Fibroblast of pulmonary artery (primary cell): ENCODE measurements at regions not wholly inside any gene's neighbourhood (a gene's known extent, or its start where the extent isn't known, plus 50 kb on each side); places are given as distances from the start of the nearest gene placed in this dataset.

Experiments
- DNase-seq: peaks from one replicate; pipeline ENCODE4 v3.0.0-alpha.2; 2010; ENCODE audit warnings: low read depth
- H3K4me3 ChIP-seq: replicated peaks from 2 replicates; pipeline ENCODE4 v1.5.1; 2011; ENCODE audit warnings: low read depth, mild to moderate bottlenecking, control low read depth, low read length, moderate library complexity
- TF ChIP-seq, protein P1 (sequence below): IDR thresholded peaks from 2 replicates; pipeline ENCODE4 v1.5.1; 2011; ENCODE audit warnings: mild to moderate bottlenecking, control low read depth, low read length, inconsistent platforms; ENCODE audit errors: missing control alignments

DNA sequence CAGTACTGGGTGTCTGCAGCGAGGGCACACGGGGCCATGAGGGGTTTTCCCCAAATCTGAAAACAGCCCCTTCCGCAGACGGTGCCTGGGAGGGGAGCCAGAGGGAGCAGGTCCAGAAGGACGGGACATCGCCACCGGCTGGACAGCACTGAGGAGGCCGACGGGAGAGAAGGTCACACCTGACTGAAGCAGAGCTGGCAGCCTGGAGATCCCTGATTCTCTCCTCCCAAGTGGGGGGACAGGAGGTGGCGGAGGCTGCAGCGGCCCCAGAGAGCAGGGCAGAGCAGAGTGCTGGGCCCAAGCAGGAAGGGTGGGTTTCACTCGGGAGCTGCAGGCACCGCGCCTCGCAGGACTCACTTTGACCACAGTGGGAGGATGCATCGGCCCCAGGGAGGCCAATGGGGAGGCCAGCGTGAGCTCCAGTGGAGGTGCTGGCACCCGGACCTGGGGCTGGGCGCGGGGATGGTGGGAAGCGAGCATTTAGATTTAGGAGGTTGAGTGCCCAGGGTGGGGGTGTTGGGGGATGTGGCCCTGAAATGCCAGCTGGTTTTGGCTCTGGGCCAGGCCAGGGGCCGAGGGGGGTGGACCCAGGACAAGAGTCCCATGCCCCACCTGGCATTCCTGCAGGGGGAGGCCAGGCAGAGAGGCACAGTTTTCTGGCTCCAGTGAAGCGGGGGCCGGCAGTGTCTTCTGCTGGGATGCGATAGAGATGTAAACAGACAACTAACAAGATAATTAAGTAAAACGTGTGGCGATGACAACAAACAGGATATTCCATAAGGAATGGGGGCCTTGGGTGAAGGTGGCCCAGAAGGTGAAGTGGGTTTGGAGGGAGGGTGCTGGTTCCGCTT is 92.3 kb upstream of the FGF3 start:
- no peak for DNase-seq
- TF ChIP-seq, protein P1, sequence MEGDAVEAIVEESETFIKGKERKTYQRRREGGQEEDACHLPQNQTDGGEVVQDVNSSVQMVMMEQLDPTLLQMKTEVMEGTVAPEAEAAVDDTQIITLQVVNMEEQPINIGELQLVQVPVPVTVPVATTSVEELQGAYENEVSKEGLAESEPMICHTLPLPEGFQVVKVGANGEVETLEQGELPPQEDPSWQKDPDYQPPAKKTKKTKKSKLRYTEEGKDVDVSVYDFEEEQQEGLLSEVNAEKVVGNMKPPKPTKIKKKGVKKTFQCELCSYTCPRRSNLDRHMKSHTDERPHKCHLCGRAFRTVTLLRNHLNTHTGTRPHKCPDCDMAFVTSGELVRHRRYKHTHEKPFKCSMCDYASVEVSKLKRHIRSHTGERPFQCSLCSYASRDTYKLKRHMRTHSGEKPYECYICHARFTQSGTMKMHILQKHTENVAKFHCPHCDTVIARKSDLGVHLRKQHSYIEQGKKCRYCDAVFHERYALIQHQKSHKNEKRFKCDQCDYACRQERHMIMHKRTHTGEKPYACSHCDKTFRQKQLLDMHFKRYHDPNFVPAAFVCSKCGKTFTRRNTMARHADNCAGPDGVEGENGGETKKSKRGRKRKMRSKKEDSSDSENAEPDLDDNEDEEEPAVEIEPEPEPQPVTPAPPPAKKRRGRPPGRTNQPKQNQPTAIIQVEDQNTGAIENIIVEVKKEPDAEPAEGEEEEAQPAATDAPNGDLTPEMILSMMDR, result no peak
- no peak overlapping the region for H3K4me3 ChIP-seq

DNA sequence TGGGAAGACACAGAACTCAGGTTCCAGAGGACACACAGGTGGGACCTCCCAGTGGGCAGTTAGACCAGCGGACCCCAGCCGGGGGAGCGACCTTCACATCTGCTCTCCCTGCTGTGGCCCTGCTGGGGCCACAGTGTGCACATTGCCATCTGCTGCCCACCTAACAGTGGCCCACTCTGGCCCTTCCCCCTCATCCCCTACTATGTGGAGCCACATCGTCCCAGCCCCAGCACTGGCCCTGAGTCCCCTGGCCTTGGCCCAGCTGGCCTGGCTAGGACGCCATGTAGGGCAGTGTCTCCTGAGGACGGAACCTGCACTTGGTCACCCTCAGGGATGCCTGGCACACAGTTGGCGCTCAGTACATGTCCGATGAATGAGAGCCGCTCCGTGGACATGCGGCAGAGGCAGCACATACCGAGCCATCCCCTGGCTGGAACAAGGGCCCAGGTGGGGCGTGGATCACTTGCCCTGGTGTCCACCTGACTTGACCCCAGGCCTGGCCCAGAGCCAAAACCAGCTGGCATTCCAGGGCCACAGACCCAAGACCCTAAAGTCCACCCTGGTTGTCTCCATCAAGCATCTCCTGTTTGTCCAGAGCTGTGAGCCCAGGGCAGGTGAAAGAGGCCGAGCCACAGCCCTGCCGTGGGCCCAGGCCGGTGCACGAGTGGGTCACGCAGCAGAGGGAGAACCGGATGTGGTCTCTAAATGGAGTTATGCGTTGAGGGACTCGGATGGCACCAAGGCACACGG is 93.1 kb upstream of the FGF3 start:
- no peak for DNase-seq
- no peak overlapping the region for H3K4me3 ChIP-seq
- TF ChIP-seq, protein P1, result no peak

DNA sequence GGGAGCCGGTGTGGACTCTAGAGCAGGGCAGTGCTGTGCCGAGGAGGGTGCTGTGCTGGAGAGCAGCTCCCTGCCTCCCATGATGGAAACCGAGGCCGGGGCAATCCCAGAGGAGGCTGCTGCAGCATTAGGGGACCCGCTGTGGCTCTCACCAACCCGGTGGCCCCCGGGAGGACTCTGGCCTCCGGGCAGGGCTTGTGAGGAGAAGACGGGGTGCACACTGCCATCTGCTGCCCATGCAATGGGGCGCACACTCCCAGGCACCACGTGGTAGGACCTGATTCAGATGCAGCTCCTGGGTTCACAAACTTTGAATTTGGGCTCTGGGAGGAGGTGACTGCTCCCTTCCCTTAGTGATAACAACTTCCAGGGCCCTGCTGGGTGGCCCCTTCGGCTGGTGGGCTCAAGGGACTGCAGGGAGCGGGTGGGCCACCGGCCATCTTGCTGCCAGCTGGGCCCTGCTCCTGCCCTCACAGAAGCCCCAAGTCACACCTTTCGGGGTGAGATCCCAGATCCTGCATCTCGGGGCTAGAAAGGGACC is 93.8 kb upstream of the FGF3 start:
- no peak overlapping the region for H3K4me3 ChIP-seq
- DNase-seq, result no peak
- TF ChIP-seq, protein P1, result peak; percentile 9

DNA sequence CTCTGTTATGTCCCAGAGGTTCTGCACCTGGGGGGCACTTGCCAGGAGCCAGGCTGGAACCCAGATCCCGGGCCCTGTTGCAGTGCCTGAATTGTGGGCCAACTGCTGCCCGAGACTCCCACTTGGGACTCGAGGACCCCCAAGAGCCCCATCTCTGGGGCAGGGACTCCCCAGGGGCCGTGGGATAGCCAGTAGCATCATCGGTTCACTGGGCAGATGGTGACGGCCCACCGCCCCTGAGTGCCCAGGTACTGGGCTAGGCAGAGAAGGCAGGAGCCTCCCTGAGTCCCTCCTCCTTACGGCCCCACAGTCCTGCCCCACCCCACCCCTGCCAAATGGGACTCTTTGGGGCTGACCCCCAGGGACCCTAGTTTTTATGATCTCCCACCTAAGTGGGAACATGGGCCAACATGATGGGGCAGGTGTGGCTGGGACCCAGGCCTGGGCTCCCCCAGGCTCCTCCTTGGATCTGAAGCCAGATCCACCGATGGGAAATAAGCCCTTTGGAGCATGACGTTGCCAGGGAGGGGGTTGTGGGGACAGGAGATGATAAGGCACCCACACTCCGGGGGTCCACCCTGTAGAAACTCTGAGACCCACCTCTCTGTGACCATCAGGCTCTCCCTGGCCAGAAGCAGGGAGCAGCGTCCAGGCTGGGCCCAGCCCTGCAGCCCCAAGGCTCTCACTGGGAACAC is 94.5 kb upstream of the FGF3 start:
- DNase-seq, result no peak
- TF ChIP-seq, protein P1, result no peak
- H3K4me3 ChIP-seq, result no peak overlapping the region

DNA sequence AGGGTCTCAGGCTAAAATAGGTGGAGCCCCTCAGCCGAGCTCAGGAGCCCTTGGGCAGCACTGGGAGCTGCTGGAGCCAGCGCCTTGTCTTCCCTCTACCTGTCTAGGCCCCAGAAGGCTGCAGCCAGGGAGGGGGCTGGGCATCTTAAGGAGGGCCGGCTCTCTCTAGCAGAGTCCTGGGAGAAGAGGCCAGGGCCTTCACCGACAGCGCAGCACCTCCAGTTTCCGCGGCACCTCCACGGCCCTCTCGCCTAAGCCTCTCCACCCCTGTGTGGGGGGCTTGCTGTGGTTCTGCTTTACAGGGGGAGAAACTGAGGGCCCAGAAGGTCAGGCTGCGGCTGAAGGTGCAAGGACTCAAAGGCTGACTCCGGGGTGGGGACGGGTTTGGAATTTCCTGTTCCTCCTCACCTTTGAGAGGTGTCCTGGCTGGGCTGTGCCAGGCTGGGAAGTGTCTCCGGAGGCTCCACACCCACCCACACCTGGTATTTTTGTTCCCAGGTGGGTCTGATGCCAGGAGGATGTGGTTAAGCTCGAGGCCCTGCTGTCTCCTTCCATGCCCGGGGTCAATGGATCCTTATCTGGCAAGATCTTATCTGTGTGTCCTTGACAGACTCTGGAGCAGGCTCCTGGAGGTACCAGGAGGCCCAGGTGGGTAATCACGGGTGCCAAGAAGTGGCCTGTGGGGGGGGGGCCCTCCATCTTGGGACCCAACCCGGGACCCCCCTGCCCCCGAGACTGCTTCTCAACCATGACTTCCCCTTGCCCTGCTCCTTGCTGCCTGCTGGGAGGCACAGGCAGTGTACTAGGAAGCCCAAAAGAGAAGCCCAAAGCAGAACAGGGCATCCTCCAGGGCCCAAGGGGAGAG is 95.3 kb upstream of the FGF3 start:
- DNase-seq, result no peak
- no peak overlapping the region for H3K4me3 ChIP-seq
- TF ChIP-seq, protein P1, result no peak

DNA sequence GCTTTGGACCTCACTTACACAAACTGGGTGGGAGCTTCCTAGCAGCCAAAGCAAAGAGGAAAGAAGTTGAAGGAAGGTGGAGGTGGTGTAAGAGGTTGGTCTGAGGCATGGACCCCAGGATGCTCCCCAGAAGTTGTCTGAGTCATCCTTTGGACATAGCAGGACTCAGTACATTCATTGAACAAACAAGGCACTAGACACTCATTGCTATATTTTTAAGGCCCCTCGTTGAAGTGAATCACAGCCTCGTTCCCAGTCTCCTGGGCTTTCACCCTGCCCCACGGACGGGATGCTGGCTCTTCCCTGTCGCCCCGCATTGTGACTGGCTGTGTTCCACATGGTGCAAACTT is 95.9 kb upstream of the FGF3 start:
- TF ChIP-seq, protein P1, result no peak
- DNase-seq, result no peak
- H3K4me3 ChIP-seq, result no peak overlapping the region
